ENCODE measurements at regions not wholly inside any gene's neighbourhood (a gene's known extent, or its start where the extent isn't known, plus 50 kb on each side); places are given as distances from the start of the nearest gene placed in this dataset.
"Not testable (repeated sequence)": the region's sequence is repeated elsewhere in the genome, so short reads cannot be mapped to it uniquely, and the experiment has no call there.

GRCh38 chr2:183709829-183710228 is 585.6 kb downstream of the NUP35 start:
- intact Hi-C loops (cut with DNase I): no loop called here
- DNase-seq (ENCODE audit: low spot score): no peak

GRCh38 chr2:183718246-183718645 is 594.0 kb downstream of the NUP35 start:
- no peak for DNase-seq (ENCODE audit: low spot score)
- intact Hi-C loops (cut with DNase I): no loop called here

GRCh38 chr2:183723278-183723677 is 599.0 kb downstream of the NUP35 start:
- intact Hi-C loops (cut with DNase I): no loop called here
- DNase-seq (ENCODE audit: low spot score): no peak

- no peak for DNase-seq (ENCODE audit: low spot score)
- intact Hi-C loops (cut with DNase I): no loop called here
These were observed 605.1 kb downstream of the NUP35 start for GRCh38 chr2:183729380-183729779.

- intact Hi-C loops (cut with DNase I): no loop called here
- DNase-seq (ENCODE audit: low spot score): no peak
These were observed 616.0 kb downstream of the NUP35 start for GRCh38 chr2:183740241-183740640.

- intact Hi-C loops (cut with DNase I): no loop called here
- DNase-seq (ENCODE audit: low spot score): no peak
These were observed 628.3 kb downstream of the NUP35 start for GRCh38 chr2:183752571-183752970.

- DNase-seq (ENCODE audit: low spot score): no peak
- intact Hi-C loops (cut with DNase I): no loop called here
These were observed 634.8 kb downstream of the NUP35 start for GRCh38 chr2:183759033-183759432.

- DNase-seq (ENCODE audit: low spot score): no peak
- intact Hi-C loops (cut with DNase I): no loop called here
These were observed 649.5 kb downstream of the NUP35 start for GRCh38 chr2:183773775-183774174.

GRCh38 chr2:183780072-183780471 is 655.8 kb downstream of the NUP35 start:
- no peak for DNase-seq (ENCODE audit: low spot score)
- intact Hi-C loops (cut with DNase I): no loop called here

- intact Hi-C loops (cut with DNase I): no loop called here
- DNase-seq (ENCODE audit: low spot score): no peak
These were observed 658.2 kb downstream of the NUP35 start for GRCh38 chr2:183782436-183782835.

GRCh38 chr2:183788796-183789195 is 664.6 kb downstream of the NUP35 start:
- DNase-seq (ENCODE audit: low spot score); intact Hi-C loops (cut with DNase I): not testable (repeated sequence)

GRCh38 chr2:183792165-183792924 is 668.1 kb downstream of the NUP35 start:
- DNase-seq (ENCODE audit: low spot score); intact Hi-C loops (cut with DNase I): not testable (repeated sequence)

GRCh38 chr2:183798535-183798934 is 674.3 kb downstream of the NUP35 start:
- intact Hi-C loops (cut with DNase I): loop anchor here in 1 of 2 donors (5.0 kb wide), 1 partner anchor 569 kb away; no protein-coding TSS in a partner anchor

GRCh38 chr2:183799761-183800160 is 675.5 kb downstream of the NUP35 start:
- intact Hi-C loops (cut with DNase I): loop anchor here in 1 of 2 donors (5.0 kb wide), 1 partner anchor 568 kb away; no protein-coding TSS in a partner anchor
- DNase-seq (ENCODE audit: low spot score): no peak

More at GRCh38 chr2:183798535-183798934, 674.3 kb downstream of the NUP35 start:
- DNase-seq (ENCODE audit: low spot score): no peak

GRCh38 chr2:183803596-183803995 is 679.4 kb downstream of the NUP35 start:
- DNase-seq (ENCODE audit: low spot score): peak; percentile 74
- intact Hi-C loops (cut with DNase I): no loop called here

GRCh38 chr2:183807870-183808269 is 683.6 kb downstream of the NUP35 start:
- intact Hi-C loops (cut with DNase I): no loop called here
- no peak for DNase-seq (ENCODE audit: low spot score)

GRCh38 chr2:183809404-183809803 is 685.2 kb downstream of the NUP35 start:
- intact Hi-C loops (cut with DNase I): no loop called here

GRCh38 chr2:183811281-183811680 is 687.0 kb downstream of the NUP35 start:
- DNase-seq (ENCODE audit: low spot score): no peak
- intact Hi-C loops (cut with DNase I): no loop called here

More at GRCh38 chr2:183809404-183809803, 685.2 kb downstream of the NUP35 start:
- no peak for DNase-seq (ENCODE audit: low spot score)

- DNase-seq (ENCODE audit: low spot score): no peak
- intact Hi-C loops (cut with DNase I): no loop called here
These were observed 687.8 kb downstream of the NUP35 start for GRCh38 chr2:183812091-183812490.

GRCh38 chr2:183825710-183826109 is 701.5 kb downstream of the NUP35 start:
- no peak for DNase-seq (ENCODE audit: low spot score)
- intact Hi-C loops (cut with DNase I): no loop called here

GRCh38 chr2:183829931-183830330 is 705.7 kb downstream of the NUP35 start:
- no peak for DNase-seq (ENCODE audit: low spot score)
- intact Hi-C loops (cut with DNase I): no loop called here
